NCI-H2029 (cell line): ENCODE measurements at regions not wholly inside any gene's neighbourhood (a gene's known extent, or its start where the extent isn't known, plus 50 kb on each side); places are given as distances from the start of the nearest gene placed in this dataset.
"Not testable (repeated sequence)": the region's sequence is repeated elsewhere in the genome, so short reads cannot be mapped to it uniquely, and the experiment has no call there.

Experiments used
- DNase-seq: peaks from one replicate; lab custom pipeline; 2025; lab: John Stamatoyannopoulos, UW

DNA sequence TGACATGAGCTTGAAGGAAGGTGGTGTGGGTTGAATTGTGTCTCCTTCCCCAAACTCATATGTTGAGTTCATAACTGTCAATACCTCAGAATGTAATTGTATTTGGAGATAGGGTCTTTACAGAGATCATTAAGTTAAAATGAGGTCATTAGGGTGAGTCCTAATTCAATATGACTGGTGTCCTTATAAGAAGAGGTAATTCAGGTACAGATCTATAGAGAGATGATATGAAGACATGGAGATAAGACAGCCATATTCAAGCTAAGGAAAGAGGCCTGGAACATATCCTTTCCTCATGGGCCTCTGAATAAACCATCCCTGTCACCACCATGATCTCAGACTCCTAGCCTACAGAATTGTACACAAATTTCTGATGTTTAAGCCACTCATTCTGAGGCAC, 514.7 kb upstream of the MGAT4C start:
- DNase-seq, result no peak

DNA sequence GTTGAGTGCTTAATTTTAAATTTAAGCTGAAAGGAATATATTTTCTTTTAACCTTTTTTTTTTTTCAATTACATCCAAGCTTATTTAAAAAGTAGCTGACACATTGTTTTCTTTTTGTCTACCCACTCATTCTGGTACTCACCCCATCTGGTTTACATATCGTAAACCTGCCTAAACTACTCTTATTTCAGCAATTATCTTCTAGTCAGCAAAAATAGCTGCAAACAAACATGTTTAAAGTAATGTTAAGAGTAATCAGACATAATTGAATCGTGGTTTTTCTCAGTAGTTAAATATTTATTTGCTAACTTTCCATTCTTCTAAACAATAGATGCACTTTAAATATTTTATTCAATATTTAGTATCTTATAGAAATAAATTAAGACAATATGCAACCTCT, 492.7 kb upstream of the MGAT4C start:
- no peak for DNase-seq

DNA sequence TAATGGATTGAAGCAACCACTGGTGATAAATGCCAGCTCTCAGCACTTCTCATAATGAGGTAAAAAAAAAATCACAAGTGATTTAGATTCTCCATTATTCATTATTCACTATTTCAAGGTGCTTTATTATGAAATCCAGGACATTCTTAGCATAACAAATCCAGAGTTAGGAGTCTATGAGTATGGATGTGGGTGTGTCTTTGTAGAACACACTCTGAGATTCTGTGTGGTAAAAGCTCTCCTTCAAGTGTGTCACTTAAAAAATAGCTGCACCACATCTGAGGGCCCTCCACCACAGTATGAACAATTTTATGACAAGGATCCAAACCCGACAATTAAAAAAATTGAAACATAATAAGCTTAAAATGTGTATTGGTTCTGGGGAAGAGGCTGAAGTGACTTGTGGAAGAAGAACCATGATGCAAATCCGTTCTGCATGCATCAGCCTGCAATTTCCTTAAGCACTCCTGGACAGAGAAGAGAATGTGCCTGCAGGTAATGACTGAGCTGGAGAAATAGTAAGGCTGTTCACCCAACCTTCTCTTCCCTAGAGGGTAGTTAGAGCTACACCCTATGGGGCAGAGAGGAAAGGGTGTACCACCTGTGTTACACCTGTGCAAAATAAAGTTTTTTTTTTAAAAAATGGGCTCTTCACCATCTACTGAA, 488.5 kb upstream of the MGAT4C start:
- no peak for DNase-seq

DNA sequence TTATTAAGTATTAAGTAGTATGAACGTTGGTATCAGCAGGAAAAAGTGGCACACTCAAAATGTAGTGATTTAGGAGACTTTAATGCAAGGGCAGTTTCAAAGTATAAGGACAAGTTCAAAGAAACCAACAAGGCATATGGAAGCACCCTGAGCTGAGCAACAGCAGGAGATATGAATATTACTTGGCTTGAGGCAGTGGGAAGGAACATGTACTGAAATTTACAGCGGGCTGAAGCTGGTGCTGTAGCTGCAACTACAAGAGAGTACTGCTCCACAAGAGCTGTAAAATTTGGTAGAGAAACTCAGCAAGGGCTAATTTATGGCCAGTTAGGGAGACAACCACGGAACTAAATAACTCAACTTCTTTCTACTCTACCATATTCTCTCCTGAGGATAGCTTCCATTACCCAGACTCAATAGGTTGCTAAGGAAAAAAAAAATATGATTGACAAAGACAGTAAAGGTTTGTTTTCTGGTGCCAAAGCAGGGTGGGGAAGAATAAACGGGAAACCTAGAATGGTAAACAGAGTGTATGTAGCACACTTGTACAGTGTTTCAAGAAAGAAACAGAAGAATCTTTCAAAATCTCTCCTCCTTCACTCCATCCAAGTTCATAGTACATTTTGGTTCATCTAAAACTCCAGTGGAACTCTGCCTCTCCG, 487.8 kb upstream of the MGAT4C start:
- DNase-seq, result no peak

DNA sequence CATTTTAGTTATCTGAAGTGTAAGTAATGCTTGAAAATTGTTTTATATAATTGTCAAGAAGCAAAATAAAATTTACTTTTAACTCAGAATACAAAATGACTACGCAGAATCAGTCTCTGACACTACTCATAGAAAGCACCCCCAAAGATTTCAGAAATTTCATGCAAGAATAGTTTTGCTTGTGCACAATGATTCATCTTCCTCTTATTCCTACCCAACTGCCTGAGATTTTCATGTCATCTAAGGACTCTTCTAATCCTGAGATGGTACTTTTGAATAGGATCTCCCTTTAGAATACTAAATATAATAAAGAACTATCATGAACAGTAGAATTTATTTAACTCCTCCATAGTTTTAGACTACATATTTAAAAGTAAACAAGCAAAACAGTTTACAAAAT, 485.3 kb upstream of the MGAT4C start:
- DNase-seq, result no peak

DNA sequence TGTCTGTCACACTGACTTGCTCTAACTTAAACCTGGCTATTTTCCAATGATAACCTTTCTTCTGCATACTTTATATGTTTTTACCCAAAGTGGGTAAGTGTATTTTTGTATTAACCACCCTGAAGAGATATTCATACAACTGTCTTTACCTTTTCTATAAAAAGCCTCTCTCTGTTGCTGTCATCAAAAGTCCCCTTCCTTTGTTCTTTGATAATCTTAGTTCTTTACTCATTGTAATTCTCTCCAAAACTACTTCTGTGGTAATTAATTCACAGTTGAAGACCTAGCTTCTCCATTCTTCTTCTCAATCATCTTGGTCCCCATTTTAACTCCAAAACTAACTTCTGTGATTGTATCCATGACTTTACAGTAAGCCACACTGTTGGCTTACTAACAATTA, 479.7 kb upstream of the MGAT4C start:
- no peak for DNase-seq

DNA sequence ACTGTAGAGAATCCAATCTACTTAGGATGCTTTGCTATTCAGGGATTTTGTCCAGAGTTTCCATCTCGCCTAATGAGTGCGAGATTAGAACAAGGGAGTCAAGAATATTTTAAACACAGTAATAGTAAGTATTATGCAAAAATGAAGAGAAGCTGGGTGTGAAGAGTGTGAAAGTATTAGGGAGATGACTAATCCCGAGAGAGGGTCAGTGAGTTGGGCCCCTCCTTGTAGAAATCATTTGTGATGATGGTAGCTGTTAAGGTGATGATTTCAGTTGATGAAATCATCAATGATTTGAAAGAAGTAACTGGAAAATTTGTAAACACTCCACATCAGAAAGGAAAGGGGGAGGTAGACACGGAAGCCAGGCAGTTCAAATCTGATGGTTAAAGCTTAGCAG, 478.9 kb upstream of the MGAT4C start:
- no peak for DNase-seq

DNA sequence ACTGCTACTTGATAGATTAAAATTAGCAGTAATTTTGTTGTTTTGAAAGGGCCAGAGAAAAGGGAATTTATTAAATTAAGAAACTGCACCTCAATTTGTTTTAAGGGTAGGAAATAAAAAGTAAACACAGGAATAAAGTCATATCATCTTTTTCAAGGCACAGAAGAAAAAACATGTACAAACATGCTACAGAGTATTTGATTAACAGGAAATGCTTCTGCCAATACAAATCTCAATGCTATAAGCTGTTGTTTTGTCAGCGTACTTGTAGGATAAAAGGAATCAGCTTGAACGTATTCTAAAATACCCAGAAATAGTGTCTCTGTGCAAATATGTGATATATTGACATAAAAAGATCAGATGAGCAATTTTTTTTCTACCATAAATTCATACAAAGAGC, 474.0 kb upstream of the MGAT4C start:
- no peak for DNase-seq

DNA sequence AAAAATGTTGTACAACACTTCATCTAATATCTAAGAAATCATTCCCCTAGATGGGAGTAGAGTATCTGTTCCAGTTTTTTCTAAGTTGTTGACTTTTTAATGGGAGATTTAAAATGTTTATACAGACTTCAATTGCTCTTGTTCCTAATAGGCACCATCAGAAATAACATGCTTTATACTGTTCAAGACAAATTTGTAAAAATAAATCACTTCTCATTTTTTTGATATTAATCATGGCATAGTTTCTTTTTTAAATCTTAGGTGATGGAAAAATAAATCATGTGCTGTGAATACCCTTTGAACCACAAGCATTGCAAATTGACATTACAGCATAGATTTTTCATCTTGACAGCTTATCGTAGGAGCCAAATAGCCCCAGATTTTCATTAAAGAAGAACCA, 473.5 kb upstream of the MGAT4C start:
- DNase-seq, result no peak

DNA sequence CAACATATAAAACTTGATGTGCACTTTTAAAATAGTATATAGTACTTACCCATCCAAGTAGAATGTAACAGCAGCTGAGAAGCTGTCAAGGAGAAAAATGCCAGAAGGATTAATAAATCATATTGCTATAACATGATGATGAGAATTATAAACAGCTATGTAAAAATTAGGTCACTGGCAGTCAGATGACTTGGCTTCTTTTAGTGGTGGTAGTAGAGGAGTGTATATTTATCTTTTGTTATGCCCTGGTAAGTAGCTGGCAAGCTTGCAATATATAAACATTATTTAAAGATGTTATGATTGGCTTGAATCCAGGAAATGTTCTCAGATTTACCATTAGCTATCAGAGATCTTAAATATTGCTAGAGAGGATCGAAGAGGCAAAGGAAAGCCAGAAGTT, 471.0 kb upstream of the MGAT4C start:
- peak; percentile 55 for DNase-seq

DNA sequence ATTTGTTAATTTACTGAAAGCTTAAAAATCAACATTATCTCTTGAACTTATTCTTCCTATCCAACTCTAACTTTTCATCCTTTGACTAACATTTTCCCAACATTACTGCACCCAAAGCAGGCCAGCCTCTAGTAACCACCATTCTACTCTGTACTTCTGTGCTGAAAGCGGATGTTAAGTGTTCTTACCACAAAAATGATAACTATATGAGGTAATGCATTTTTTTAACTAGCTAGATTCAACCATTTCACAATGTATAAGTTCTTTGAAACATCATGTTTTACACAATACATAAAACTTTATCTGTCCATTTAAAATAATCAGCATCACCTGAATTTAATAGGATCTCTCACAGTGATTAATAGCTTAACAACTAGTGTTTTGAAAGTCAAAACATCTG, 468.5 kb upstream of the MGAT4C start:
- DNase-seq, result no peak

DNA sequence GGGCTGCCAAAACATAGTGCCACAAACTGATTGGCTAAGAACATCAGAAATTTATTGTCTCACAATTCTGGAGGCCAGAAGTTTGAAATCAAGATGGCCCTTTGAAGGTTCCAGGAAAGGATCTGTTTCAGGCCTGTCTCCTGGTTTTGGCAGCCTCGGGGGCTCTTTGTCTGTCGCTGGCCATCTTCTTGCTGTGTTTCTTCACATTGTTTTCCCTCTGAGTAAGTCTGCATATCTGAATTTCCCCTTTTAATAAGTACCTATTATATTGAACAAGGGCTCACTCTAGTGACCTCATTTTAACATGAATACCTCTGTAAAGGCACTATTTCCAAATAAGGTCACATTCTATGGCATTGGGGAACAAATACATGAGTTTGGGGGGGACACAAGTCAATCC, 467.1 kb upstream of the MGAT4C start:
- DNase-seq, result no peak

DNA sequence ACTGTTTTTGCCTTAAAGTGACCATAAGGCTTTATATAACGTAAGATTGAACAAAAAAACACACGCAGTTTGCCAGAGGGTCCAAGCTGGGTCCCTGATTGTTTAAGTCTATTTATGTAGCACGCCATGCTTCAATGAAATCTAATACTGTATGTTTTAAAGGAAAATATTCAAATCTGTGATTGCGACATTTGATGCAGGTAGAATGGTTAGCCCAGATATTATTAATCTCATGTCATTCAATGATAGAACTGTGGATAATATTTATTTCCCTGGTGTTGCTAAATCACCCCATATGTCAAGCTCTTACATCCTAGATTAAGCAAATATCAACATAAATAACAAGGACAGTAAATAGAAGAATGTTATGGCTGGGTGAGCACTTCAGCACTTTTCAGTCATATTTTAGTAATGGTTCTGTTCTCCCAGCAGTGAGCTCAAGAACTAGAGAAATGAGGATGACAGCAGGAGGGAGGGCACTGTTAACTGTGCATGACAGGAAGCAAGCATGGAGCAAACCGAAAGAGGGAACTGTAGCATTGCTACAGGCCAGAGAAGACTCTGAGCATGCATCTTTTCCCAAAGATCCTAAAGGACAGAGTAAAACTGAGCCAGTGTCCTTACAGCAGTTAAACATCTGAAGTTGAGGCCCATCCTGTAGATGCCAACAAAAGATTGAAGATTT, 465.7 kb upstream of the MGAT4C start:
- no peak for DNase-seq

DNA sequence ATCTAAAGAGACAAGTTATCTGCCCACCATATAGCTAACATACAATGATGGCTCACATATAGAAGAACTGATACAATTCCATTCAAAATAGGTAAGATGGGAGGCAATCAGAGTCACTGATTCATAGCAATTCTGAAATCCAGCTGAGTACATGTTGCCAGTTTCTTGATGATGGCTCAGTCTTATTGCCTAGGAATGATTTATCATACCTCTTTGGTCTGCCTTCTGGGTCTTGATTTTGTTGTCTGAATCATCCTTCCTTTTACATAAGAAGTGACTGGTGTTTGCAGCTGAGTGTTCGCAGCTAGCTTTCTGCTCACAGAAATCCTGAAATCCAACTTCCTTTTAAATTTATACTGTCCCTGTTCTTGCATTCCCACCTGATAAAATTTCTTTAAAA, 463.2 kb upstream of the MGAT4C start:
- no peak for DNase-seq

DNA sequence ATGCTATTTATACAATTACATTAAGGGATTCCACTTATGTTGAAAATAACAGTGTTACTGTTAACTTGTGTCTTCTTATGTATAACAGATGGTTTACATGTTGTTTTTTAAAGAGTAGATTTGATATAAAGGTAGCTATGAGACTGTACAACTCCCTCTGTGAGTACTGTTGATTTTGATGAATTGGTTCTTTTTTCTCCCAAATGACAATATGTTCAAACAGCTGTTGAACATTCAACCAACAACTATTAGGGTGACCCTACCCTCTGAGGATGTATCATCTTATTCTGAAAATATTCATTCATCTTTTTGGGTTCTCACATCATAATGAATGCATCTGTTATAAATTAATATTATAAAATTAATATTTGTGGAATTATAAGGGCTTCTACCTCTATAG, 456.9 kb upstream of the MGAT4C start:
- DNase-seq, result no peak

DNA sequence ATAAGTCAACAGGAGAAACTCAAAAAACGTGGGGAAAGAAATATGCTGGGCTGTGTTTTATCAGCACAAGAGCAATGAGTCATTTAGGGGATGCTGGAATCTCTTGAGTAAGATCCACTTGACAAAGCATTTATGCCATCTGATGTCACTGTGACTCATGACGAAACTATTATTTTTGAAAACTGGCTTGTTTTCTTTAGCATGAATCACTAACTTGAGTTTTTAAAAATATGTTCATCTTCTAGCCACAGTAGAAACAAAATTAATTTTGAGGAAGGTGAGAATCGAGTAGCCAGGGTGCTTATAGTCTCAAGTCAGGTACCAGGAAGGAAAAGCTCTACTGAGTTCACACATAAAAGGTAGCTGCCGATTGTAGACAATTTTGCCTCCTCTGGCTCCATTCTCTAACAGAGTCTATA, 456.2 kb upstream of the MGAT4C start:
- peak; percentile 0 for DNase-seq

DNA sequence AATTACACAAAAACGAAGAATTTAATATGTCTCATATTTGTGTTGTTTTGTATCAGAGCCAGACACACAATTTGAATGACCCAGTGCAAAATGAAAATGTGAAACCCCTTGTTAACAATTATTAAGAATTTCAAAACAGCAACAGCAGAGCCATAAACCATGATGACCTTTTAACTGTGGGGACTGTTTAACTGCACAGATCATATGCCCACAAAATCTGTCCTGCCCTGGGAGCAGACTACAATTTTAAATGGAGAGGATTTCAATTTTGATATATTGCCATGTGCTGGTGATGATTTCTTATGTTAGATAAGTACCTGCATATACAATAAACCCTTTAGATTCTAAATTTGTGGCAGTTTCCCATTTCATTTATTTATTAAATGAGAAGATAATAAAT, 455.5 kb upstream of the MGAT4C start:
- no peak for DNase-seq

DNA sequence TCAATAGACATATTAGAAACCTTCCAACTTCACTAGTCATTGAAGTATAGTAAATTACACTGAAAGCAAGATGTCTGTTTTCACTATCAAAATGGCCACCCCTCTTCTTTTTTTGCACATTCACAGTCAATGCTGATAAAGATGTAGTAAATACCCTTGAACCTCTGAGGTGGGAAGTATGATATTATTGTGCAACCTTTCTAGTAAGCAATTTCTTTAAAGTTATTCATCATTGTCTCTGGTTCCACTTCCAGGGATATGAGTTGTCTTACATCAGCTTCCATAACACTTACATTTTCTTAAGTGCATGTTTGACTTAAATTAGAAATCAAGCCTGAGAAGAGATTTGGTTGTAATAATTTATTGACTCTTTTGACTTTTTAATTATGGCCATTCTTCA, 453.9 kb upstream of the MGAT4C start:
- no peak for DNase-seq

DNA sequence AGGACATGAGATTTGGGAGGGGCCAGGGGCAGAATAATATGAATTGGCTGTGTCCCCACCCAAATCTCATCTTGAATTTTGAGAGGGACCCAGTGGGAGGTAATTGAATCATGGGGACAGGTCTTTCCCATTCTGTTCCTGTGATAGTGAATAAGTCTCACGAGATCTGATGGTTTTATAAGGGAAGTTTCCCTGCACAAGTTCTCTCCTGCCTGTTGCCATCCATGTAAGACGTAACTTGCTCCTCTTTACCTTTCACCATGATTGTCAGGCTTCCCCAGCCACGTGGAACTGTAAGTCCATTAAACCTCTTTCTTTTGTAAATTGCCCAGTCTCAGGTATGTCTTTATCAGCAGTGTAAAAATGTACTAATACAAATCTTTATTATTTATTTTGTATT, 452.8 kb upstream of the MGAT4C start:
- DNase-seq, result not testable (repeated sequence)

DNA sequence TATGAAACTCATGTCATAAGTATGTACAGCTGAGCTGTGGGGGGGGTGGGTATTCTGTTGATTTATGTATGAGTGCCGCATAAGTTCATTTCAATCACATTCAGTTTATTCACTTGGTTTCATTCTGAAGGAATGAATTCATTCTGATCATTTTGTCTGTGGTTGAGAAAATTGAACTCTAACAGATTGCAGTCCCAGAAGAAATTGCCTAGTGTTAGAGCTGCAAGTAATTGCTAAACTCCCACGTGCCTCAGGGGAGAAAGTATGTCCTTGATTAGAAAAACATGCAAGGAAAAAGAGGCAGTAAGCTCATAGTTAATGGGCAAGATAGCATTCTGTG, 442.4 kb upstream of the MGAT4C start:
- no peak for DNase-seq

DNA sequence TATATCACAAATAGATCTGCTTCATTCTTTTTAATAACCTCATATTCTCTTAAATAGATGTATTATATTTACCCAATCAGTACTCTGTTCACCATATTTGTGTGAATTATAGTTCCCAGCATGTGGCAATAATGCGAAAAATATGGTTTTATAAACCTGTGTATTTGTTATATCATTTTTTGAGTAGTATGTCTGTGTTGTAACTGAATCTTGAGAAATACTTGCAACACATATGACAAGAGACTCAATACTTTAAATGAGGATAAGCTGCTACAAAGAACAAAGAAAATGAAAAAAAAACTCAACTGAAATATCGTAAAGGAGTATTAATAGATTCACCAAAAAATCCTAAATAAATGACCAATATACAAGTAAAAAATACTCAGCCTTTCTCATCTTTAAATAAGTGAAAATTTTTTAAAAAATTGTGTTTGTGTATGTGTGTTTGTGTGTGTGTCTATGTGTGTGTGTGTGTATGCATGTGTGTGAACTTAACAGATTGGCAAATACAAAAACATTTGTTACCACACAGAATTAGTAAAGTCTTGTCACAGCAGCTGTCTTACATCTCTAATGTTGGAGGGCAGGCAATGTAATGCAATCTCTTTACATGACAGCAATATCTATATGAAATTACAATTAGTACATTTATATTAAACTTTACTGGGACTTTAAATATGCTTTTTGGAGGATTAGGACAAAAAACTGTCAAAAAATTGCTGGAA, 441.9 kb upstream of the MGAT4C start:
- no peak for DNase-seq

DNA sequence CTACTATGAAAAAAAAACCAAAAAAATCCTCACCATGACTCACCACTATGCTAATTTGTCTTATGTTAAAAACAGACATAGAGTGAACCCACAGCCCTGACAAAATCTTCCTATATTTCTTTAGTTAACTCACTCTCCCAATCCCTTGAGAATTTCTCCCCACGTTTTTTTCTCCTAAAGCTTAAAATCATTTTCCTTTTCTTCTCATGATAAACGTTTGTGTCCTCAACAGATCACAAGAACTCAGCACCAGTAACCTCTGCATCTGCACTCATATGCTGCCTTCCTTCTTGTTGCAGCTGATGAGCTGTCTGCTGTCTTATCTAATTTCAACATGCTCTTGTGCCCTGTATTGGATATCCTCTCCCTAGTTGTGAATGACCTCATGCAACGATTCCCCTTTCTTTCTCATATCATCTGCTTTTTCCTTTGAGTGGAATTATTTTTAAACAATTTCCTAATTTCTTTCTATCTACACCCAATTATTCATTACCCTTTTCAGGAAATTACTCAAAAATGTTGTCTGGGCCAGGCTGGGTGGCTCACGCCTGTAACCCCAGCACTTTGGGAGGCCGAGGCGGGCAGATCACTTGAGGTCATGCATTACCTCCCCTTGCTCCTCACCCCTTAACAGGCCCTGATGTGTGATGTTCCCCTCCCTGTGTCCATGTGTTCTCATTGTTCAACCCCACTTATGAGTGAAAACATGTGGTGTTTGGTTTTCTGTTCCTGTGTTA, 427.5 kb upstream of the MGAT4C start:
- no peak for DNase-seq
